WTC11 (cell line): ENCODE measurements at regions not wholly inside any gene's neighbourhood (a gene's known extent, or its start where the extent isn't known, plus 50 kb on each side); places are given as distances from the start of the nearest gene placed in this dataset.

Source experiments
- ATAC-seq: fragments of 200-7000 bp; cut with Tn5 transposase; 2 replicates; pipeline ENCODE4 v1.10.0; 2021; ENCODE audit warnings: mild to moderate bottlenecking, moderate library complexity
- CTCF ChIA-PET: fragments of 300-600 bp; sonication (Branson Sonifier 250); formaldehyde crosslinking; loops from one replicate; lab custom pipeline; 2021; ENCODE audit warnings: antibody characterized with exemption; lab: Charles Lee
- POLR2A ChIA-PET: fragments of 350-600 bp; sonication (Branson Sonifier 250); formaldehyde crosslinking; loops from one replicate; lab custom pipeline; 2021; ENCODE audit warnings: antibody characterized with exemption; lab: Charles Lee
- DNase-seq: peaks from one replicate; pipeline ENCODE4 v3.0.0; 2021; ENCODE audit warnings: low spot score
- H3K27ac Mint-ChIP-seq: 2 replicates; pipeline ENCODE4 v1.8.0; 2021; ENCODE audit warnings: mixed read lengths
- H3K27me3 Mint-ChIP-seq: 2 replicates; pipeline ENCODE4 v1.8.0; 2021; ENCODE audit warnings: low read depth, mild to moderate bottlenecking, moderate library complexity, mixed read lengths
- H3K36me3 Mint-ChIP-seq: 2 replicates; pipeline ENCODE4 v1.8.0; 2021; ENCODE audit warnings: mixed read lengths
- H3K4me1 Mint-ChIP-seq: 2 replicates; pipeline ENCODE4 v1.8.0; 2022; ENCODE audit warnings: mixed read lengths
- H3K4me3 Mint-ChIP-seq: 2 replicates; pipeline ENCODE4 v1.8.0; 2021; ENCODE audit warnings: mild to moderate bottlenecking, moderate library complexity, mixed read lengths
- H3K9me3 Mint-ChIP-seq: 2 replicates; pipeline ENCODE4 v1.8.0; 2021; ENCODE audit warnings: mixed read lengths
- ATF1 ChIP-seq: sonication (generic); formaldehyde crosslinking; IDR thresholded peaks from 2 replicates; pipeline ENCODE4 v1.8.1; 2023; ENCODE audit warnings: mild to moderate bottlenecking, moderate library complexity, missing genetic modification reagents
- CBFB ChIP-seq: sonication (generic); formaldehyde crosslinking; IDR thresholded peaks from 2 replicates; pipeline ENCODE4 v1.8.1; 2022; ENCODE audit warnings: mild to moderate bottlenecking, low read depth, missing genetic modification reagents
- CREB1 ChIP-seq: sonication (generic); formaldehyde crosslinking; IDR thresholded peaks from 2 replicates; pipeline ENCODE4 v1.8.0; 2023; ENCODE audit warnings: mild to moderate bottlenecking, missing genetic modification reagents
- EMX1 ChIP-seq: fragments of 250-450 bp; sonication (Bioruptor Pico); IDR thresholded peaks from 2 replicates; pipeline ENCODE4 v1.8.0; 2021; ENCODE audit warnings: mild to moderate bottlenecking
- ETV6 ChIP-seq: sonication (generic); formaldehyde crosslinking; IDR thresholded peaks from 2 replicates; pipeline ENCODE4 v1.8.1; 2022; ENCODE audit warnings: mild to moderate bottlenecking, missing genetic modification reagents
- GRHL2 ChIP-seq: fragments of 250-450 bp; sonication (Bioruptor Pico); IDR thresholded peaks from 2 replicates; pipeline ENCODE4 v1.8.0; 2022; ENCODE audit warnings: mild to moderate bottlenecking, moderate library complexity; ENCODE audit not compliant: insufficient replicate concordance, severe bottlenecking
- HMGA2 ChIP-seq: fragments of 250-450 bp; sonication (Bioruptor Pico); IDR thresholded peaks from 2 replicates; pipeline ENCODE4 v1.4.0; 2021; ENCODE audit warnings: mild to moderate bottlenecking, moderate library complexity
- JAZF1 ChIP-seq: fragments of 250-450 bp; sonication (Bioruptor Pico); IDR thresholded peaks from 2 replicates; pipeline ENCODE4 v1.9.0; 2021; ENCODE audit warnings: moderate library complexity, mild to moderate bottlenecking, inconsistent platforms
- JUN ChIP-seq: sonication (generic); formaldehyde crosslinking; IDR thresholded peaks from 2 replicates; pipeline ENCODE4 v1.8.0; 2023; ENCODE audit warnings: mild to moderate bottlenecking, missing genetic modification reagents
- RELA ChIP-seq: sonication (generic); formaldehyde crosslinking; IDR thresholded peaks from 2 replicates; pipeline ENCODE4 v1.8.1; 2022; ENCODE audit warnings: missing genetic modification reagents, mild to moderate bottlenecking, borderline replicate concordance
- TEAD1 ChIP-seq: sonication (generic); formaldehyde crosslinking; IDR thresholded peaks from 2 replicates; pipeline ENCODE4 v1.8.0; 2022; ENCODE audit warnings: mild to moderate bottlenecking, missing genetic modification reagents
- ZMAT4 ChIP-seq: fragments of 250-450 bp; sonication (Bioruptor Pico); IDR thresholded peaks from 2 replicates; pipeline ENCODE4 v1.9.0; 2021; ENCODE audit warnings: mild to moderate bottlenecking
- ZNF219 ChIP-seq: sonication (generic); formaldehyde crosslinking; IDR thresholded peaks from 2 replicates; pipeline ENCODE4 v1.8.0; 2023; ENCODE audit warnings: missing genetic modification reagents, mild to moderate bottlenecking, borderline replicate concordance
- ZNF671 ChIP-seq: fragments of 250-450 bp; sonication (Bioruptor Pico); IDR thresholded peaks from 2 replicates; pipeline ENCODE4 v1.8.0; 2021; ENCODE audit warnings: mild to moderate bottlenecking
- TF ChIP-seq, protein P1 (sequence below): sonication (generic); formaldehyde crosslinking; IDR thresholded peaks from 2 replicates; pipeline ENCODE4 v1.8.1; 2022; ENCODE audit warnings: low read depth, missing genetic modification reagents, borderline replicate concordance
- TF ChIP-seq, protein P2 (sequence below): sonication (generic); formaldehyde crosslinking; IDR thresholded peaks from 2 replicates; pipeline ENCODE4 v1.8.1; 2023; ENCODE audit warnings: mild to moderate bottlenecking, missing genetic modification reagents

DNA sequence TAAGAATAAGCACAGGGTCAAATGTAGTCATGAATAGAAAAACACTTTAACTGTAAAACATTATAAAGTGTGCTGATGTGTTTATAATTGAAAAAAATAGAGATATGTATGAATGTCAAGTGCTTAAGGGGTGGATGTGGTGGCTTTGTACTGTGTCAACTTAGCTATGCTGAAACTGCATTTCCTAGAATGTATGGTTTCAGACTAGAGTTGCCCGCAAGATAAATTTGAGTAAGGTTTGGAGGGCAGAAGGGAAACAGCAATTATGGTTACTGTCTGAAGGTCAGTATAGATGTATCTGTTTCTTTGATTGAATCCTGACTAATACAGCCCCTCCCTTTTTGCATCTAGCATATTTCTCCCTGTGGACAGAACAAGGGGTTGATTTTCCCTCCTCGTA lies 288.1 kb upstream of the MOCS1 start:
- no peak for TF ChIP-seq ZNF671 (CRISPR knock-in tag)
- Mint-ChIP-seq H3K4me1 (peaks cover 6% of the 10 kb centered on the region), H3K9me3 (peaks cover 22% of the 10 kb centered on the region), H3K36me3 (no peaks in the 10 kb centered on the region), H3K27ac (no peak overlapping the region), H3K4me3 (no peak overlapping the region), H3K27me3 (no peaks in the 10 kb centered on the region)
- ChIA-PET POLR2A (no interaction called here), CTCF (interaction anchor here (1.0 kb wide), 1 partner anchor 108 kb away, joined by 3 read pairs; no protein-coding TSS in a partner anchor)
- ATAC-seq: no peak
- DNase-seq: no peak

DNA sequence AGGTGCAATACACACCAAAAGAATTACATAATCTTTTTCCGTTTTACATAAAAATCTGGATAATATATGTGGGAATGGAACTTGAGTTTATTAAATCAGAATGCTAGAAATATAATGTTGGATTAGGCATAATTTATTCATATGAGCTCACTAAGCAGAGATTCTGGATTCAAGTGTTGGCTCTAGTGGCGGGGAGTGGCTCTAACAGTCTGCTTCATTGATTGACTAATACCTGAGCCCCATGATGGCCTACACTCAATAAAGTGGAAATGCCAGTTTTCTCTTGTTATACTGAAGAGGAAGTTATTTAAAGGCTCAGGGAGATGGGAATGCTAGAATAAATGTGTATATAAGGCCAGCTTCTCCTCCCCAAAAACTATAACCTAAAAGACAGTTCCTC lies 285.5 kb upstream of the MOCS1 start:
- no peak overlapping the region for H3K27ac Mint-ChIP-seq
- POLR2A ChIA-PET: no interaction called here
- TF ChIP-seq RELA (CRISPR knock-in tag): no peak
- no peak for TF ChIP-seq CBFB (CRISPR knock-in tag)
- TF ChIP-seq, all 79 proteins: peak for 0
- Mint-ChIP-seq H3K27me3 (no peaks in the 10 kb centered on the region), H3K4me1 (no peaks in the 10 kb centered on the region), H3K36me3 (no peaks in the 10 kb centered on the region), H3K9me3 (peaks cover 16% of the 10 kb centered on the region), H3K4me3 (no peak overlapping the region)
- ATAC-seq (no peak), DNase-seq (no peak)
- CTCF ChIA-PET: interaction anchor here (1.3 kb wide), 1 partner anchor 10 kb away, joined by 3 read pairs; no protein-coding TSS in a partner anchor

GRCh38 chr6:40210628-40211056 lies 276.4 kb upstream of the MOCS1 start:
- Mint-ChIP-seq H3K27ac (no peak overlapping the region), H3K36me3 (no peaks in the 10 kb centered on the region), H3K27me3 (no peaks in the 10 kb centered on the region), H3K4me1 (peaks cover 4% of the 10 kb centered on the region; the same call in 1 of the 2 replicates), H3K4me3 (no peak overlapping the region), H3K9me3 (0 out of 2 replicates have a peak, but pooled peaks cover 3% of the 10 kb centered on the region)
- POLR2A ChIA-PET: no interaction called here
- TF ChIP-seq JUN (CRISPR knock-in tag): no peak
- DNase-seq: no peak
- CTCF ChIA-PET: no interaction called here
- peak; percentile 44 for ATAC-seq

DNA sequence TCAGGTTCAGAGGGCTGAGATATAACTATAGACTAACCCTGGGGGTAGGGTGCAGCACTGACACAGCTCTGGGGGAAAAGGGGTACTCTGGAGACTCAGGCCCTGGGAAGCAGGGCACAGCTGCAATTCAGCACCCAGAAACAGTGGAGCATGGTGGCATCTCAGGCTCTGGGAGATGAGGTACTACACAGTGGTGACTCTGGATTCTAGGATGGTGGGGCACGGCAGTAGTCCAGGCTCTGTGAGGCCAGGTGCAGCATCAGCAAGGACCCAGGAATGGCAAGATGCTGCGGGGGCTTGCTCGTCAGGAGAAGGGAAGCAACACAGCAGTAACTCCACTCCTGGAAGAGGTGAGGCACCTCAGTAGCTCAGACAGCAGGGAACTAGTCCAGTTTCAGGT lies 271.5 kb upstream of the MOCS1 start:
- POLR2A ChIA-PET: no interaction called here
- Mint-ChIP-seq H3K27me3 (no peaks in the 10 kb centered on the region; the same call in 1 of the 2 replicates), H3K9me3 (peaks cover 47% of the 10 kb centered on the region), H3K4me3 (no peak overlapping the region), H3K27ac (no peak overlapping the region), H3K4me1 (peaks cover 4% of the 10 kb centered on the region; the same call in 1 of the 2 replicates), H3K36me3 (peaks cover 30% of the 10 kb centered on the region)
- no peak for TF ChIP-seq CREB1 (CRISPR knock-in tag)
- TF ChIP-seq ETV6 (CRISPR knock-in tag): no peak
- TF ChIP-seq GRHL2 (CRISPR knock-in tag): no peak
- no peak for TF ChIP-seq ZNF219 (CRISPR knock-in tag)
- TF ChIP-seq, protein P1, sequence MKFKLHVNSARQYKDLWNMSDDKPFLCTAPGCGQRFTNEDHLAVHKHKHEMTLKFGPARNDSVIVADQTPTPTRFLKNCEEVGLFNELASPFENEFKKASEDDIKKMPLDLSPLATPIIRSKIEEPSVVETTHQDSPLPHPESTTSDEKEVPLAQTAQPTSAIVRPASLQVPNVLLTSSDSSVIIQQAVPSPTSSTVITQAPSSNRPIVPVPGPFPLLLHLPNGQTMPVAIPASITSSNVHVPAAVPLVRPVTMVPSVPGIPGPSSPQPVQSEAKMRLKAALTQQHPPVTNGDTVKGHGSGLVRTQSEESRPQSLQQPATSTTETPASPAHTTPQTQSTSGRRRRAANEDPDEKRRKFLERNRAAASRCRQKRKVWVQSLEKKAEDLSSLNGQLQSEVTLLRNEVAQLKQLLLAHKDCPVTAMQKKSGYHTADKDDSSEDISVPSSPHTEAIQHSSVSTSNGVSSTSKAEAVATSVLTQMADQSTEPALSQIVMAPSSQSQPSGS (CRISPR knock-in tag): no peak
- TF ChIP-seq HMGA2: no peak
- TF ChIP-seq TEAD1: no peak
- TF ChIP-seq ZMAT4: no peak
- no peak for TF ChIP-seq JAZF1 (CRISPR knock-in tag)
- TF ChIP-seq, protein P2, sequence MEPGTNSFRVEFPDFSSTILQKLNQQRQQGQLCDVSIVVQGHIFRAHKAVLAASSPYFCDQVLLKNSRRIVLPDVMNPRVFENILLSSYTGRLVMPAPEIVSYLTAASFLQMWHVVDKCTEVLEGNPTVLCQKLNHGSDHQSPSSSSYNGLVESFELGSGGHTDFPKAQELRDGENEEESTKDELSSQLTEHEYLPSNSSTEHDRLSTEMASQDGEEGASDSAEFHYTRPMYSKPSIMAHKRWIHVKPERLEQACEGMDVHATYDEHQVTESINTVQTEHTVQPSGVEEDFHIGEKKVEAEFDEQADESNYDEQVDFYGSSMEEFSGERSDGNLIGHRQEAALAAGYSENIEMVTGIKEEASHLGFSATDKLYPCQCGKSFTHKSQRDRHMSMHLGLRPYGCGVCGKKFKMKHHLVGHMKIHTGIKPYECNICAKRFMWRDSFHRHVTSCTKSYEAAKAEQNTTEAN (CRISPR knock-in tag): no peak
- no peak for TF ChIP-seq EMX1 (CRISPR knock-in tag)
- TF ChIP-seq ATF1 (CRISPR knock-in tag): no peak
- ATAC-seq (no peak), DNase-seq (no peak)
- CTCF ChIA-PET: no interaction called here
